Liver (tissue), 3 donors: ENCODE measurements at regions not wholly inside any gene's neighbourhood (a gene's known extent, or its start where the extent isn't known, plus 50 kb on each side); places are given as distances from the start of the nearest gene placed in this dataset.

Experiments used
- CTCF ChIP-seq: fragments of 150-350 bp; IDR thresholded peaks from 2 replicates; pipeline ENCODE4 v1.5.1; 2017; ENCODE audit warnings: improper control_type of control experiment, low read depth, low read length; ENCODE audit not compliant: missing input control
- GABPA ChIP-seq, 2 donors: IDR thresholded peaks in 1 of 2; conservative IDR thresholded peaks in 1 of 2; 2 replicates each; pipeline ENCODE4 v1.6.1; 2016; ENCODE audit warnings: antibody characterized with exemption in 2 of 2, mild to moderate bottlenecking in 1 of 2, moderate library complexity in 1 of 2
- JUND ChIP-seq, 2 donors: IDR thresholded peaks; 2 replicates each; pipeline ENCODE4 v1.6.1; 2016; ENCODE audit warnings: antibody characterized with exemption in 2 of 2
- RAD21 ChIP-seq, 2 donors: IDR thresholded peaks; 2 replicates each; pipeline ENCODE4 v1.6.1; 2016; ENCODE audit warnings: antibody characterized with exemption in 2 of 2, mild to moderate bottlenecking in 2 of 2
- RXRA ChIP-seq, 2 donors: IDR thresholded peaks; 2 replicates each; pipeline ENCODE4 v1.6.1; 2017 to 2018; ENCODE audit warnings: antibody characterized with exemption in 2 of 2, mild to moderate bottlenecking in 1 of 2
- SP1 ChIP-seq: IDR thresholded peaks from 2 replicates; pipeline ENCODE4 v1.6.1; 2018; ENCODE audit warnings: antibody characterized with exemption, mild to moderate bottlenecking
- TAF1 ChIP-seq: conservative IDR thresholded peaks from 2 replicates; pipeline ENCODE4 v1.6.1; 2016; ENCODE audit warnings: antibody characterized with exemption, mild to moderate bottlenecking
- donor health status: healthy.
- donor health status: healthy.

GRCh38 chr6:168184701-168185100, 105.7 kb upstream of the FRMD1 start:
- no peak for TF ChIP-seq SP1
- TF ChIP-seq CTCF = no peak
- TF ChIP-seq TAF1 = no peak
- TF ChIP-seq RAD21 (IDR thresholded peaks at IDR 0.05) = no peak
- TF ChIP-seq JUND (IDR thresholded peaks at IDR 0.05) = no peak
- no peak for TF ChIP-seq RXRA (IDR thresholded peaks at IDR 0.05)
- TF ChIP-seq GABPA (IDR thresholded peaks at IDR 0.05 in 1 of 2, conservative IDR thresholded peaks at IDR 0.05 in 1 of 2) = no peak
